ENCODE measurements at regions not wholly inside any gene's neighbourhood (a gene's known extent, or its start where the extent isn't known, plus 50 kb on each side); places are given as distances from the start of the nearest gene placed in this dataset.

DNA sequence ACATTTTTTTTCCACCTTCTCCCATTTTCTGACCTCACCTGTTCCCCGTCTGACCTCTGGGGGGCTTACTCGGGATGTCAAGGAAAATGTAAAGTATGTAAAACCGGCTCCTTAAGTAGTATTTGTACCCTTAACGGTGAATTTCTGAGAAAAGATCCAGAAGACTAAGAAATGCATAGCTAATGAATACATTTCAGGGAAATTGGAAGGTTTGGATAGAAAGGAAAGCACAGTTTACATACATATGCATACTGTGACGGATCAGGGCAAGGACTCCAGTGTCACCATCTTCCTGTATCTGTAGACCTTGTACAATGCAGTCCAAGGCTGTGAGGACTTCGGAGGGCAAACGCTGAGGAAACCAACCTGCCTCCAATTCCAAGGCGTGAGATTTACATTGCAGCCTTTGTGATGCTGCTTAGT lies 2185.9 kb upstream of the TENM3 start:
- TF ChIP-seq, protein P1, sequence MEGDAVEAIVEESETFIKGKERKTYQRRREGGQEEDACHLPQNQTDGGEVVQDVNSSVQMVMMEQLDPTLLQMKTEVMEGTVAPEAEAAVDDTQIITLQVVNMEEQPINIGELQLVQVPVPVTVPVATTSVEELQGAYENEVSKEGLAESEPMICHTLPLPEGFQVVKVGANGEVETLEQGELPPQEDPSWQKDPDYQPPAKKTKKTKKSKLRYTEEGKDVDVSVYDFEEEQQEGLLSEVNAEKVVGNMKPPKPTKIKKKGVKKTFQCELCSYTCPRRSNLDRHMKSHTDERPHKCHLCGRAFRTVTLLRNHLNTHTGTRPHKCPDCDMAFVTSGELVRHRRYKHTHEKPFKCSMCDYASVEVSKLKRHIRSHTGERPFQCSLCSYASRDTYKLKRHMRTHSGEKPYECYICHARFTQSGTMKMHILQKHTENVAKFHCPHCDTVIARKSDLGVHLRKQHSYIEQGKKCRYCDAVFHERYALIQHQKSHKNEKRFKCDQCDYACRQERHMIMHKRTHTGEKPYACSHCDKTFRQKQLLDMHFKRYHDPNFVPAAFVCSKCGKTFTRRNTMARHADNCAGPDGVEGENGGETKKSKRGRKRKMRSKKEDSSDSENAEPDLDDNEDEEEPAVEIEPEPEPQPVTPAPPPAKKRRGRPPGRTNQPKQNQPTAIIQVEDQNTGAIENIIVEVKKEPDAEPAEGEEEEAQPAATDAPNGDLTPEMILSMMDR (IDR thresholded peaks at IDR 0.05) = no peak
- no peak for TF ChIP-seq POLR2A (IDR thresholded peaks at IDR 0.05)
